Activated CD4-positive, alpha-beta T cell treated with anti-CD3 and anti-CD28 coated beads, Interleukin-2, amount 10 ng/mL, durations not matched to agents 7 days and 5 days (primary cell): ENCODE measurements at regions not wholly inside any gene's neighbourhood (a gene's known extent, or its start where the extent isn't known, plus 50 kb on each side); places are given as distances from the start of the nearest gene placed in this dataset.

Experiments used
- CTCF ChIA-PET: fragments of 350-600 bp; sonication (Branson Sonifier 250); formaldehyde crosslinking; loops from one replicate; lab custom pipeline; 2021; ENCODE audit warnings: antibody characterized with exemption; lab: Charles Lee
- POLR2A ChIA-PET: fragments of 350-600 bp; sonication (Branson Sonifier 250); formaldehyde crosslinking; loops from one replicate; lab custom pipeline; 2021; ENCODE audit warnings: antibody characterized with exemption; lab: Charles Lee
- DNase-seq: peaks from one replicate; pipeline ENCODE4 v3.0.0-alpha.2; 2020
- H3K27ac Mint-ChIP-seq: one replicate; pipeline ENCODE4 v1.8.0; 2021; ENCODE audit warnings: mild to moderate bottlenecking, moderate library complexity, mixed read lengths
- H3K27me3 Mint-ChIP-seq: one replicate; pipeline ENCODE4 v1.8.0; 2021; ENCODE audit warnings: mixed read lengths
- H3K36me3 Mint-ChIP-seq: one replicate; pipeline ENCODE4 v1.8.0; 2021; ENCODE audit warnings: low read depth, mixed read lengths
- H3K4me1 Mint-ChIP-seq: one replicate; pipeline ENCODE4 v1.8.0; 2021; ENCODE audit warnings: mixed read lengths
- H3K4me3 Mint-ChIP-seq: one replicate; pipeline ENCODE4 v1.8.0; 2021; ENCODE audit warnings: mild to moderate bottlenecking, moderate library complexity, mixed read lengths
- H3K9me3 Mint-ChIP-seq: one replicate; pipeline ENCODE4 v1.8.0; 2021; ENCODE audit warnings: mixed read lengths

- Mint-ChIP-seq H3K9me3 (no peaks in the 10 kb centered on the region), H3K4me1 (peaks cover 22% of the 10 kb centered on the region), H3K4me3 (no peak overlapping the region), H3K27me3 (peaks cover 5% of the 10 kb centered on the region), H3K27ac (no peak overlapping the region), H3K36me3 (peaks cover 3% of the 10 kb centered on the region)
- POLR2A ChIA-PET, result no interaction called here
- DNase-seq, result no peak
- CTCF ChIA-PET, result no interaction called here
Observed at GRCh38 chr11:10627816-10628215, 59.4 kb upstream of the LYVE1 start.

GRCh38 chr11:10627291-10627690 lies 58.8 kb upstream of the LYVE1 start:
- H3K27ac Mint-ChIP-seq, result no peak overlapping the region
- peaks cover 3% of the 10 kb centered on the region for H3K36me3 Mint-ChIP-seq
- no peak for DNase-seq
- ChIA-PET CTCF (interaction anchor here (4.3 kb wide), 1 partner anchor 9 kb away, joined by 19 read pairs; no protein-coding TSS in a partner anchor), POLR2A (no interaction called here)
- peaks cover 23% of the 10 kb centered on the region for H3K4me1 Mint-ChIP-seq
- H3K9me3 Mint-ChIP-seq, result no peaks in the 10 kb centered on the region
- peaks cover 5% of the 10 kb centered on the region for H3K27me3 Mint-ChIP-seq
- no peak overlapping the region for H3K4me3 Mint-ChIP-seq

- Mint-ChIP-seq H3K4me1 (peaks cover 23% of the 10 kb centered on the region), H3K27me3 (peaks cover 3% of the 10 kb centered on the region), H3K36me3 (peaks cover 3% of the 10 kb centered on the region), H3K27ac (no peak overlapping the region), H3K9me3 (no peaks in the 10 kb centered on the region), H3K4me3 (no peak overlapping the region)
- DNase-seq, result no peak
- POLR2A ChIA-PET, result no interaction called here
- CTCF ChIA-PET, result interaction anchor here (4.3 kb wide), 1 partner anchor 10 kb away, joined by 19 read pairs; no protein-coding TSS in a partner anchor
Observed at GRCh38 chr11:10625982-10626311, 57.5 kb upstream of the LYVE1 start.

GRCh38 chr11:10625281-10625981 lies 57.0 kb upstream of the LYVE1 start:
- Mint-ChIP-seq H3K27me3 (peaks cover under 1% of the 10 kb centered on the region), H3K4me1 (peaks cover 23% of the 10 kb centered on the region), H3K4me3 (no peak overlapping the region), H3K36me3 (peaks cover 3% of the 10 kb centered on the region), H3K27ac (peak overlapping the region; percentile 64), H3K9me3 (no peaks in the 10 kb centered on the region)
- DNase-seq, result no peak
- POLR2A ChIA-PET, result no interaction called here
- CTCF ChIA-PET, result interaction anchor here (4.3 kb wide), 1 partner anchor 11 kb away, joined by 19 read pairs; no protein-coding TSS in a partner anchor

GRCh38 chr11:10623797-10624761 lies 55.6 kb upstream of the LYVE1 start:
- H3K36me3 Mint-ChIP-seq, result peaks cover 3% of the 10 kb centered on the region
- no peak for DNase-seq
- H3K27me3 Mint-ChIP-seq, result no peaks in the 10 kb centered on the region
- H3K27ac Mint-ChIP-seq, result peak overlapping the region; percentile 95
- ChIA-PET POLR2A (interaction anchor here (0.6 kb wide), 1 partner anchor 413 kb away, joined by 4 read pairs; no protein-coding TSS in a partner anchor), CTCF (interaction anchor here (1.4 to 4.3 kb wide), 4 partner anchors 12 to 112 kb away, joined by 3 to 19 read pairs (median 3); partner anchors contain the start of gene RNF141)
- no peaks in the 10 kb centered on the region for H3K9me3 Mint-ChIP-seq
- H3K4me1 Mint-ChIP-seq, result peaks cover 23% of the 10 kb centered on the region
- H3K4me3 Mint-ChIP-seq, result no peak overlapping the region

- Mint-ChIP-seq H3K27ac (peak overlapping the region; percentile 95), H3K36me3 (peaks cover 3% of the 10 kb centered on the region), H3K4me3 (no peak overlapping the region), H3K9me3 (no peaks in the 10 kb centered on the region), H3K4me1 (peaks cover 19% of the 10 kb centered on the region), H3K27me3 (no peaks in the 10 kb centered on the region)
- DNase-seq, result no peak
- ChIA-PET CTCF (interaction anchor here (0.5 to 4.3 kb wide), 10 partner anchors 8 to 315 kb away, joined by 3 to 19 read pairs (median 3); partner anchors contain the start of gene RNF141), POLR2A (no interaction called here)
Observed at GRCh38 chr11:10622957-10623791, 54.7 kb upstream of the LYVE1 start.

GRCh38 chr11:10622108-10622507 lies 53.6 kb upstream of the LYVE1 start:
- Mint-ChIP-seq H3K9me3 (no peaks in the 10 kb centered on the region), H3K4me1 (peaks cover 19% of the 10 kb centered on the region), H3K36me3 (peaks cover 3% of the 10 kb centered on the region), H3K27me3 (no peaks in the 10 kb centered on the region), H3K27ac (no peak overlapping the region), H3K4me3 (no peak overlapping the region)
- DNase-seq, result no peak
- CTCF ChIA-PET, result interaction anchor here (1.0 to 1.7 kb wide), 5 partner anchors 9 to 60 kb away, joined by 3 to 7 read pairs (median 4); no protein-coding TSS in a partner anchor
- POLR2A ChIA-PET, result no interaction called here

- Mint-ChIP-seq H3K4me3 (no peak overlapping the region), H3K27me3 (no peaks in the 10 kb centered on the region), H3K4me1 (peaks cover 14% of the 10 kb centered on the region), H3K9me3 (no peaks in the 10 kb centered on the region), H3K27ac (no peak overlapping the region), H3K36me3 (peaks cover 3% of the 10 kb centered on the region)
- no peak for DNase-seq
- CTCF ChIA-PET, result interaction anchor here (1.3 kb wide), 1 partner anchor 78 kb away, joined by 3 read pairs; the partner anchor contains the start of gene RNF141
- POLR2A ChIA-PET, result no interaction called here
Observed at GRCh38 chr11:10619131-10619680, 50.7 kb upstream of the LYVE1 start.

- no peaks in the 10 kb centered on the region for H3K9me3 Mint-ChIP-seq
- ChIA-PET CTCF (interaction anchor here (0.8 to 1.3 kb wide), 4 partner anchors 11 to 87 kb away, joined by 3 to 6 read pairs (median 3); partner anchors contain the start of gene RNF141), POLR2A (interaction anchor here (0.6 kb wide), 1 partner anchor 130 kb away, joined by 3 read pairs; no protein-coding TSS in a partner anchor)
- no peak for DNase-seq
- H3K27me3 Mint-ChIP-seq, result peaks cover 6% of the 10 kb centered on the region
- H3K4me3 Mint-ChIP-seq, result no peak overlapping the region
- H3K27ac Mint-ChIP-seq, result no peak overlapping the region
- peaks cover 7% of the 10 kb centered on the region for H3K4me1 Mint-ChIP-seq
- peaks cover 3% of the 10 kb centered on the region for H3K36me3 Mint-ChIP-seq
Observed at GRCh38 chr11:10618490-10618889, 50.0 kb upstream of the LYVE1 start.
